ENCODE measurements at regions not wholly inside any gene's neighbourhood (a gene's known extent, or its start where the extent isn't known, plus 50 kb on each side); places are given as distances from the start of the nearest gene placed in this dataset.
"Not testable (repeated sequence)": the region's sequence is repeated elsewhere in the genome, so short reads cannot be mapped to it uniquely, and the experiment has no call there.

DNA sequence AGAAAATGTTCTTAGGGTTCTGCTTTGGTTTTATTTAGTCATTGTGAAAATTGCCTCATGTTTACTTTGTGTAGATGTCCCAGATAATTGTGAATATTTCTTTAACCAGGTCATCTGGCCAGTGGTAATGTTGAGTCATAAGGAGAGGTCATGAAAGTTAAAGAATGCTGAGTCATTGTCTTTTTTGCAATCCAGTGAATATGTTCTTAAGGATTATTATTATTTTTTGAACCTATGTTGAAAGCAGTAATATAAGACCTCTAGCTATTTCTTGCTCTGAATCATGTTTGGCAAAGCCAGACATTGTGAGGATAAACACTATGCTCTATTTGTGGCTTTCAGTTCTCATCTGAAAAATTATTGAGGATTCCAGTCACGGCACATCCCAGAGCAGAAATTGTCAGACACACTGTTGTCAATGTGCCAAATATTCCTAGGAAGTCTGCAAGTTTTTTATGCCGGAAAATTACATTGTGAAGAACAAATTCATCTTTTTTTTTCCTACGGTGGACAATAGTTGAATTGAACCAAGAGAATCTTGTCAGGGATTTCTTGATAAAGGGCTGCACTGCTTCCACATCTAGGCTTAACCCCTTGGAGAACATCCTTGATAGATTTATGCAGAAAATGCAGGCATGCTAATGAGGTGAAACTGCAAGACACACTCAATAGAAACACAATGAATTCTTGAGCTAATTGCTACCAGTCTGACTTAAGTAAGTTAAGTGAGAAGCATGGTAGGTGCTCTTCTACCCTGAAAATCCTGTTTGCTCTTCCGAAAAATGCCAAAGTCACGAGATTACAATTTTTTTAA, 369.6 kb downstream of the ATP23 start:
- no peak for DNase-seq (ENCODE audit: low read depth in 3 of 3)

- no peak for DNase-seq (ENCODE audit: low read depth in 3 of 3)
These were observed 371.9 kb downstream of the ATP23 start for GRCh38 chr12:58313091-58313855.

- DNase-seq (ENCODE audit: low read depth in 3 of 3), result no peak
These were observed 373.2 kb downstream of the ATP23 start for GRCh38 chr12:58314610-58315009.

GRCh38 chr12:58316926-58317325, 375.6 kb downstream of the ATP23 start:
- no peak for DNase-seq (ENCODE audit: low read depth in 3 of 3)

DNA sequence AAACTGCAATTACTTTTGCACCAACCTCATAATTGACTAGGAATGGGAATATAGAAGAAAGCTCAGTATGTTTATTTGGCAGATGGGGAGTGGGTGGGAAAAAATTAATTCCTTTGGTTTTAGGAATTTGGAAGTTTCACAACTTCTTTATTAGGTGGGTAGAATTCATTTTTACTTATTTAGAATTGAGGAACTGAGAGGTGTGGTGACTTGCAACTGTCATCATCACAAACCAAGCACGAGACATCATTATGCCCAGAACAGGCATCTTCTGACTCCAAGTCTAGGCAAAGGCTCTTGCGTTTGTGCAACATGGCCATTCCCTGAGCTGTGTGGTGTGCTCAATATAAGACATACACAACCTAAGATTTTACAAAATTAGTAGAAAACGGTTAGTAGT, 380.0 kb downstream of the ATP23 start:
- no peak for DNase-seq (ENCODE audit: low read depth in 3 of 3)

DNA sequence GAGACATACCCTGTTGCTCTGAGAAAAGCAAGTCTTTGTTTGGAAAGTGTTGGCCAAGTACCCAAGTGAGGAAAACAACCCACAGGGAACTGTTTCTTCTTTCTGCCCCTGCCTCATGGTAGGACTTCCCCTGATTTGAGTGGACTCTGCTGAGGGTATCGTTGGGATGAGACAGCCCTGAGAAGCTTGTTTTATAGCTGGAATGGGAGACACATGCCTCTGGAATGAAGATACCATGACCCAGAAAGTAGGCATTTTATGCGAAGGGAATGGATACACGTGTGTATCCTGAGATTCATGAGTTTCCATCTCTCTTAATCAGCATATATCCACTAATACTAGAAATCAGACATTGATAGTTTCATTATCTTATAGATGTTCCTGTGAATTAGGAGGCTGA, 382.3 kb downstream of the ATP23 start:
- DNase-seq (ENCODE audit: low read depth in 3 of 3), result no peak

GRCh38 chr12:58325561-58325960, 384.2 kb downstream of the ATP23 start:
- DNase-seq (ENCODE audit: low read depth in 3 of 3), result no peak

GRCh38 chr12:58326534-58326933, 385.2 kb downstream of the ATP23 start:
- DNase-seq (ENCODE audit: low read depth in 3 of 3), result no peak

- DNase-seq (ENCODE audit: low read depth in 3 of 3), result not testable (repeated sequence)
These were observed 395.3 kb downstream of the ATP23 start for GRCh38 chr12:58336581-58337242.

- DNase-seq (ENCODE audit: low read depth in 3 of 3), result not testable (repeated sequence)
These were observed 396.2 kb downstream of the ATP23 start for GRCh38 chr12:58337539-58337938.

DNA sequence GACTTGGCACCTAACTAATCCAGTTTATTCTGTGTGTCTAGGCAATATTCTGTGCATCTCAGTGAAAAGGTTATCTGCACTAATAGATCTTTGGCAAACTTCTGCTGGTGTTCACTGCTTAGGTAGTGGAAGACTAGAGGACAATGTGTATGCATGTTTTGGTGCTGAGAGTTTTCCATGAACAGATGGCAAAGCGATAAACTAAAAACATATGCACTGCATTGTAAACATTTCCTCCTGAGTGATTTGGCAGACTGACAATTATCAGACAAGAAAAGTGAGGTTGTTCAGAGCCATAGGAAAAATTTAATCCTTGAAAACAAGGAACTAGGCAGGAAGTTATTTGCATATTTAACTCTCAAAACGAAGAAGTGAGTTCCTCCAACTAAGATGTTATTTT, 400.4 kb downstream of the ATP23 start:
- no peak for DNase-seq (ENCODE audit: low read depth in 3 of 3)

- DNase-seq (ENCODE audit: low read depth in 3 of 3), result no peak
These were observed 401.4 kb downstream of the ATP23 start for GRCh38 chr12:58342736-58343135.

DNA sequence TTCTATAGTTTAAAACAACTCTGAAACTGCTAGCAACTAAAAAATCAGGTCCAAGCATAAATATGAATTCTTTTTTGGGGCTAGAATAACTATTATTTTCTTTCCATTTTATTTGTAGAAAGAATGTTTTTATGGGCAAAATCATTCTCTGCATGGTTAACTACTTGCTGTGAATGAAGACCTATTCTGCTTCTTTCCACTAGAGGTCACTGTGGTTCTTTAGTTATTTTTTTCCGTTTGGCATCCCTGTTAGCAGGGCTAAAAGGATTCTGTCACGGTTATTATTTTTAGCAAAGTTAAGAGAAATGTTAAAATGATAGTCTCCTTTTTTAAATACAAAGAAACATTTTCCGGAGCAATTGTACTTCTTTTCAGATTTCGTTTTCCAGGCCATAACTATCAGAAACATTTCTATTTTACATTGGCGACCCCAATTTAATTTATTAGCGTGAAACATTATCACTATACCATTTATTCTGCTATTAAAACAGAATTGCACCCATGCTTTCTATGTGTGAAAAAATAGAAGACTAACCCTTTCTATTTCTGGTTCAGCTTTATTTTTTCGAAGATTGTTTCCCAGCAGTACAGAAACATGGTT, 404.8 kb downstream of the ATP23 start:
- no peak for DNase-seq (ENCODE audit: low read depth in 3 of 3)

DNA sequence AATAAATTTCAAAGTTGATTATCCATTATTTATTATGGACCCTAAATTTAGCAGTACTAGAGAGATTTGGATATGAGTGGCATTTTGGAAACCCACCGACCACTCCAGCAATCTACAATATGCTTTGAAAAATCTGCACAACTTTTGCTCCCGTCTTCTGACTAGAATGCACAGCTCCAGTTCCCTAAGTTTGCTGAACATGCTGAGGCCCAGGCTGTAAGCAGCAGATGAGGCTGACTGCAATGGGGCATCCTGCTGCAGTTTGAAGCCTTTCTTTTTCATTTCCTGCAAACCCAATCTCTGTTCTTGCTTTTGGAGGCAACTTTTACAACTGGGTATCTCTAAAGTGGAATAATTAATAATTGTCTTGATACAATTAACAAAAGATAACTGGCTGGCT, 405.8 kb downstream of the ATP23 start:
- DNase-seq (ENCODE audit: low read depth in 3 of 3), result no peak

DNA sequence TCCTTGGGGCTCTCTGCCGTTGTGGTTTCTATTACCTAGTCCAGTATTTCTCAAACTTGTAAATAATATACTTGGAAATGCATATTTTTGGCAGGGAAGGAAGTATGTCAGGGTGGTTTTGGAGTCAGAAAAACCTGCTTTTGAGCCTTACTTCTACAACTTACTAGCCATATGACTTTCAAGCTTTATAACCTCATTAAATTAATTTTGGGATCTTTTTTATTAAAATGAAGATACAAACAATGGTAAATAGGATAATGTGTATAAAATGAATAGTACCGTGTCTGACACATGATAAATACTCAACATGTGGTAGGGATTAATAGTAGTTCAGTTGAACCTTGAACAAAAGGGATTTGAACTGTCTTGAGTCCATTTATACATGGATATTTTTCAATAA, 406.3 kb downstream of the ATP23 start:
- DNase-seq (ENCODE audit: low read depth in 3 of 3), result no peak

DNA sequence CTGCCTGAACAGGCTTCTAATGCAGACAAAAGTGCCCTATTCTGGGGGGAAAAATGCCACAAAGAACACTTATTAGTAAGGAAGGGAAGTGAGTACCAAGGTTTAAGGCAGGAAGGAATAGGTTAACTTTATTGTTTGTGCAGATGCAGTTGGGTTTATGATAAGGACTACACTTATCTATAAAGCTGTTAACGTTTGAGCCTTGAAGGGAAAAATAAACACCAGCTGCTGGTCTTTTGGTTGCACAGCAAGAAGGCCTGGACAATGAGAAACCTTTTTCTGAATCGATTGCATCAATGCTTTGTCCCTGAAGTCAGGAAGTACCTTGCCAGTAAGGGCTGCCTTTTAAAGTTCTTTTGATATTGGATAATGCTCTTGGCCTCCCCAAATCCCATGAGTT, 407.8 kb downstream of the ATP23 start:
- DNase-seq (ENCODE audit: low read depth in 3 of 3), result no peak

GRCh38 chr12:58356794-58357193, 415.4 kb downstream of the ATP23 start:
- DNase-seq (ENCODE audit: low read depth in 3 of 3), result no peak

- DNase-seq (ENCODE audit: low read depth in 3 of 3), result no peak
These were observed 416.1 kb downstream of the ATP23 start for GRCh38 chr12:58357511-58357910.

GRCh38 chr12:58358369-58358768, 417.0 kb downstream of the ATP23 start:
- DNase-seq (ENCODE audit: low read depth in 3 of 3), result no peak

GRCh38 chr12:58359084-58359483, 417.7 kb downstream of the ATP23 start:
- no peak for DNase-seq (ENCODE audit: low read depth in 3 of 3)

DNA sequence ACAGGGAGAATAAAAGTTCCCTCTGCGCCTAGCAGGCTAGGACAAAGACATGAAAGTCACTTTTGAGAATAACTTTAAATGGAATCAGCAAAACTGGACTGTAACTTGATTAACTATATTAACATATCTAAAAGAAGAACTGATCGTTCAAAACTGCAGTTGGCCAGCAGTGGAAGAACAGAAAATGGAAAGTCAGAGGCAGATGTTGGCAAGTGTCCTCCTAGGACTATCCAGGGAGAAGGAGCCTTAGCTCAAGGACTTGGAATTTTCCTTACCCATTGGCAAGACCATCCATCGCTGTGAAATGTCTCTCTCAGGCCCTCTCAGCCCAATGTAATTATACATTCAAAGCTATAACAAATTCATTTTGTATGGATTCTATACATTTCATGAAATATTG, 419.7 kb downstream of the ATP23 start:
- DNase-seq (ENCODE audit: low read depth in 3 of 3), result no peak

DNA sequence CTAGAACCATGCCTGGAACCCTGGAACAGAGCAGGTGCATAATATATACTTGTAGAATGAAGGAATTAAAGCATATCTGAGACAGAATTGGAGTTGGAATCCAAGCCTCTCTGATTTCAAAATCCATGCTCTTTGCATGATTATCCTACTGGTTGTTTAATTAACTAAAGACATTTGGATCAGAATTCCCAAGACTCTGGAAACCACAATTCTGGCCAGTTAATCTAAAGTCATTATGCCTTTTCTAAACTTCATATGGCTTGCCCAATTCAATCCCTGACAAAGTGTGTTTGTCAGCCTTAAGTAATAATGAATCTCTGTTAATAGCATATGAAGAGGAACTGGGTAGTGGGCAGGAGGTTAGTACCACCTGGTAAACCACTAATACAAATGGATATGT, 422.6 kb downstream of the ATP23 start:
- DNase-seq (ENCODE audit: low read depth in 3 of 3), result no peak
